H9 (cell line): ENCODE measurements at regions not wholly inside any gene's neighbourhood (a gene's known extent, or its start where the extent isn't known, plus 50 kb on each side); places are given as distances from the start of the nearest gene placed in this dataset.

ENCODE experiments used
- DNase-seq: peaks from one replicate; pipeline ENCODE4 v3.0.0-alpha.2; 2017
- H2AFZ ChIP-seq: one replicate; pipeline ENCODE4 v1.6.1; 2013; ENCODE audit warnings: mild to moderate bottlenecking, low read length, control low read depth, moderate library complexity
- H2AK5ac ChIP-seq: 2 replicates; pipeline ENCODE4 v1.6.1; 2013; ENCODE audit warnings: low read length, control low read depth, mixed read lengths; ENCODE audit not compliant: insufficient read length
- H2BK120ac ChIP-seq: one replicate; pipeline ENCODE4 v1.6.1; 2013; ENCODE audit warnings: low read depth, mild to moderate bottlenecking, low read length, control low read depth, inconsistent platforms; ENCODE audit not compliant: poor library complexity, severe bottlenecking
- H2BK12ac ChIP-seq: 2 replicates; pipeline ENCODE4 v1.6.1; 2013; ENCODE audit warnings: low read length, control low read depth, mixed read lengths, low read depth; ENCODE audit not compliant: insufficient read length
- H2BK15ac ChIP-seq: 2 replicates; pipeline ENCODE4 v1.6.1; 2013; ENCODE audit warnings: low read depth, low read length, control low read depth
- H2BK20ac ChIP-seq: one replicate; pipeline ENCODE4 v1.6.1; 2013; ENCODE audit warnings: low read depth, mild to moderate bottlenecking, low read length, control low read depth, inconsistent platforms; ENCODE audit not compliant: poor library complexity, severe bottlenecking
- H2BK5ac ChIP-seq: 2 replicates; pipeline ENCODE4 v1.6.1; 2013; ENCODE audit warnings: low read length, control low read depth, mixed read lengths; ENCODE audit not compliant: insufficient read length
- H3K14ac ChIP-seq: 2 replicates; pipeline ENCODE4 v1.6.1; 2013; ENCODE audit warnings: low read length, control low read depth; ENCODE audit not compliant: insufficient read depth
- H3K18ac ChIP-seq: 2 replicates; pipeline ENCODE4 v1.6.1; 2013; ENCODE audit warnings: low read depth, mild to moderate bottlenecking, mixed read lengths, low read length, control low read depth; ENCODE audit not compliant: insufficient read length
- H3K23ac ChIP-seq: 2 replicates; pipeline ENCODE4 v1.6.1; 2013; ENCODE audit warnings: low read length, control low read depth, mixed read lengths, low read depth; ENCODE audit not compliant: insufficient read length
- H3K23me2 ChIP-seq: 2 replicates; pipeline ENCODE4 v1.6.1; 2013; ENCODE audit warnings: low read depth, mild to moderate bottlenecking, mixed read lengths, low read length, control low read depth; ENCODE audit not compliant: insufficient read length, poor library complexity, severe bottlenecking
- H3K27ac ChIP-seq: 2 replicates; pipeline ENCODE4 v1.5.1; 2013; ENCODE audit warnings: low read length, control low read depth, mixed read lengths, low read depth; ENCODE audit not compliant: insufficient read length
- H3K27me3 ChIP-seq: 2 replicates; pipeline ENCODE4 v1.6.1; 2013; ENCODE audit warnings: low read length, control low read depth, inconsistent platforms; ENCODE audit not compliant: insufficient read depth
- H3K4ac ChIP-seq: 2 replicates; pipeline ENCODE4 v1.6.1; 2013; ENCODE audit warnings: low read depth, mild to moderate bottlenecking, control low read depth, inconsistent platforms, low read length, moderate library complexity
- H3K4me1 ChIP-seq: 2 replicates; pipeline ENCODE4 v1.6.1; 2013; ENCODE audit warnings: low read length, control low read depth, inconsistent platforms; ENCODE audit not compliant: insufficient read depth
- H3K4me2 ChIP-seq: 2 replicates; pipeline ENCODE4 v1.6.1; 2013; ENCODE audit warnings: low read length, control low read depth, mixed read lengths; ENCODE audit not compliant: insufficient read length, insufficient read depth
- H3K56ac ChIP-seq: 2 replicates; pipeline ENCODE4 v1.6.1; 2013; ENCODE audit warnings: low read depth, mild to moderate bottlenecking, mixed read lengths, low read length, control low read depth; ENCODE audit not compliant: insufficient read length
- H3K79me1 ChIP-seq: 2 replicates; pipeline ENCODE4 v1.6.1; 2013; ENCODE audit warnings: low read depth, mild to moderate bottlenecking, moderate library complexity, low read length, control low read depth, inconsistent platforms; ENCODE audit not compliant: insufficient read depth, poor library complexity, severe bottlenecking
- H3K79me2 ChIP-seq: 2 replicates; pipeline ENCODE4 v1.6.1; 2013; ENCODE audit warnings: low read length, control low read depth, inconsistent platforms; ENCODE audit not compliant: insufficient read depth
- H3K9ac ChIP-seq: 2 replicates; pipeline ENCODE4 v1.6.1; 2013; ENCODE audit warnings: low read length, control low read depth, mixed read lengths; ENCODE audit not compliant: insufficient read length; ENCODE audit errors: extremely low read depth
- H3K9me3 ChIP-seq: one replicate; pipeline ENCODE4 v1.6.1; 2013; ENCODE audit warnings: low read depth, low read length, inconsistent platforms; ENCODE audit not compliant: control insufficient read depth
- H3T11ph ChIP-seq: one replicate; pipeline ENCODE4 v1.6.1; 2013; ENCODE audit warnings: mild to moderate bottlenecking, low read length, control low read depth, inconsistent platforms
- H4K20me1 ChIP-seq: one replicate; pipeline ENCODE4 v1.6.1; 2013; ENCODE audit not compliant: control insufficient read depth, insufficient read length, insufficient read depth
- H4K5ac ChIP-seq: 2 replicates; pipeline ENCODE4 v1.6.1; 2013; ENCODE audit warnings: low read depth, mild to moderate bottlenecking, mixed read lengths, low read length, control low read depth; ENCODE audit not compliant: insufficient read length
- H4K8ac ChIP-seq: replicated peaks from 2 replicates; pipeline ENCODE4 v1.6.1; 2013; ENCODE audit warnings: low read length, control low read depth, mixed read lengths, low read depth; ENCODE audit not compliant: insufficient read length
- H4K91ac ChIP-seq: 2 replicates; pipeline ENCODE4 v1.6.1; 2013; ENCODE audit warnings: low read depth, mild to moderate bottlenecking, moderate library complexity, mixed read lengths, low read length, control low read depth; ENCODE audit not compliant: insufficient read length
- H3K27ac Mint-ChIP-seq, 3 experiments: 2 replicates in 2 of 3; 3 replicates in 1 of 3; pipeline ENCODE4 v1.8.0; 2020 to 2021; ENCODE audit warnings: mixed read lengths in 3 of 3, mild to moderate bottlenecking in 1 of 3, moderate library complexity in 1 of 3
- H3K27me3 Mint-ChIP-seq: 2 replicates; pipeline ENCODE4 v1.8.0; 2021; ENCODE audit warnings: low read depth, mild to moderate bottlenecking, moderate library complexity, mixed read lengths
- H3K36me3 Mint-ChIP-seq, 3 experiments: 2 replicates in 2 of 3; 3 replicates in 1 of 3; pipeline ENCODE4 v1.8.0; 2020 to 2021; ENCODE audit warnings: low read depth in 3 of 3, mixed read lengths in 3 of 3; ENCODE audit not compliant: insufficient read depth in 1 of 3
- H3K4me1 Mint-ChIP-seq, 2 experiments: 2 replicates each; pipeline ENCODE4 v1.8.0; 2020; ENCODE audit warnings: mixed read lengths in 2 of 2
- H3K4me3 Mint-ChIP-seq, 2 experiments: 2 replicates in 1 of 2; 3 replicates in 1 of 2; pipeline ENCODE4 v1.8.0; 2020 to 2021; ENCODE audit warnings: mild to moderate bottlenecking in 2 of 2, mixed read lengths in 2 of 2, moderate library complexity in 1 of 2
- H3K9me3 Mint-ChIP-seq, 2 experiments: 2 replicates in 1 of 2; 3 replicates in 1 of 2; pipeline ENCODE4 v1.8.0; 2020; ENCODE audit warnings: mild to moderate bottlenecking in 2 of 2, mixed read lengths in 2 of 2, moderate library complexity in 1 of 2
- WGBS: extraction: QIAGEN DNeasy Blood & Tissue Kit; methylation state at CpG from one replicate; pipeline ENCODE4 v1.1.7; 2013; ENCODE audit warnings: missing lambda C conversion rate, low lambda C conversion rate, mixed read lengths; ENCODE audit not compliant: insufficient read length; ENCODE audit errors: extremely low coverage; 5-methylcytosine and 5-hydroxymethylcytosine counted together
- TF ChIP-seq, protein P1 (sequence below): fragments of 200-600 bp; sonication (generic); conservative IDR thresholded peaks from 3 replicates; pipeline ENCODE4 v1.8.0; 2021; ENCODE audit warnings: antibody characterized with exemption, mild to moderate bottlenecking

GRCh38 chr19:57055956-57056355, 63.8 kb upstream of the USP29 start:
- WGBS, result no CpG with 5 or more reads among the region's 5 CpGs
- Histone ChIP-seq H3K56ac (no peak overlapping the region), H3K79me2 (no peaks in the 10 kb centered on the region), H2BK5ac (no peak overlapping the region), H3K23me2 (no peaks in the 10 kb centered on the region), H3K27ac (no peak overlapping the region), H4K91ac (no peak overlapping the region), H3K9ac (no peak overlapping the region), H3K4me1 (no peaks in the 10 kb centered on the region), H2BK120ac (no peak overlapping the region), H2AFZ (no peak overlapping the region), H3K79me1 (no peaks in the 10 kb centered on the region), H3K27me3 (no peaks in the 10 kb centered on the region; the same call in 1 of the 2 replicates), H3K9me3 (peaks cover 70% of the 10 kb centered on the region), H3K14ac (no peak overlapping the region), H4K5ac (no peak overlapping the region), H4K20me1 (no peaks in the 10 kb centered on the region), H2BK15ac (no peak overlapping the region), H3K4ac (no peak overlapping the region), H2BK20ac (no peak overlapping the region), H2BK12ac (no peak overlapping the region), H4K8ac (no peak overlapping the region), H2AK5ac (no peak overlapping the region), H3T11ph (no peak overlapping the region), H3K18ac (no peak overlapping the region), H3K23ac (no peak overlapping the region), H3K4me2 (no peak overlapping the region)
- Mint-ChIP-seq H3K27me3 (peaks cover 3% of the 10 kb centered on the region; the same call in 1 of the 2 replicates), H3K4me3 (no peak overlapping the region), H3K36me3 (peaks cover 0 to 35% (median 20%) of the 10 kb centered on the region in 3 experiments; a peak in 5 of 7 replicates), H3K4me1 (no peaks in the 10 kb centered on the region), H3K27ac (no peak overlapping the region), H3K9me3 (peaks cover 79 to 84% of the 10 kb centered on the region in 2 experiments)
- TF ChIP-seq, protein P1, sequence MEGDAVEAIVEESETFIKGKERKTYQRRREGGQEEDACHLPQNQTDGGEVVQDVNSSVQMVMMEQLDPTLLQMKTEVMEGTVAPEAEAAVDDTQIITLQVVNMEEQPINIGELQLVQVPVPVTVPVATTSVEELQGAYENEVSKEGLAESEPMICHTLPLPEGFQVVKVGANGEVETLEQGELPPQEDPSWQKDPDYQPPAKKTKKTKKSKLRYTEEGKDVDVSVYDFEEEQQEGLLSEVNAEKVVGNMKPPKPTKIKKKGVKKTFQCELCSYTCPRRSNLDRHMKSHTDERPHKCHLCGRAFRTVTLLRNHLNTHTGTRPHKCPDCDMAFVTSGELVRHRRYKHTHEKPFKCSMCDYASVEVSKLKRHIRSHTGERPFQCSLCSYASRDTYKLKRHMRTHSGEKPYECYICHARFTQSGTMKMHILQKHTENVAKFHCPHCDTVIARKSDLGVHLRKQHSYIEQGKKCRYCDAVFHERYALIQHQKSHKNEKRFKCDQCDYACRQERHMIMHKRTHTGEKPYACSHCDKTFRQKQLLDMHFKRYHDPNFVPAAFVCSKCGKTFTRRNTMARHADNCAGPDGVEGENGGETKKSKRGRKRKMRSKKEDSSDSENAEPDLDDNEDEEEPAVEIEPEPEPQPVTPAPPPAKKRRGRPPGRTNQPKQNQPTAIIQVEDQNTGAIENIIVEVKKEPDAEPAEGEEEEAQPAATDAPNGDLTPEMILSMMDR, result no peak
- DNase-seq, result no peak
